ENCODE measurements at regions not wholly inside any gene's neighbourhood (a gene's known extent, or its start where the extent isn't known, plus 50 kb on each side); places are given as distances from the start of the nearest gene placed in this dataset.

DNA sequence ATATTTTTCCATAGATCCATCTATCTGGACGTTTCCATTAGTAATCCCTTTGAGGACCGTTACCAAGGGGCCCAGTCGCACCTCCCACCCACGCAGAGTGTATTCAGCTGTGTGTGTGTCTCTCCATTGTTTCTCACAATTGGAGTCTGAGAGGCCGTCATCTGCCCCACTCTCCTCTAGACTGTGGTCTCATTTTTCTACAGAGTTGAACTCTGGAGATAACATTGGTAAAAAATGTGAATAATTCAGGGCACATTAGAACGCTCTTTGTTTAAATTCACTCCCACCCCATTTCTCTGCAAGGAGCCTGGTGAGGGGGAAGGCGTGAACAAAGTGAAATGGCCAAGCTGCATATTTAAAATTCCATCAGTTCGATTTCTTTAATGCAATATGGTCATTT, 333.1 kb upstream of the MAF start:
- TF ChIP-seq POLR2AphosphoS5 (IDR thresholded peaks at IDR 0.05; ENCODE audit: borderline replicate concordance, low read depth, low read length) (no peak), EZH2 (IDR thresholded peaks at IDR 0.05) (no peak), FOXP2 (optimal IDR thresholded peaks at IDR 0.05; ENCODE audit: control extremely low read depth, extremely low read length, insufficient read depth) (no peak)
